ENCODE measurements at regions not wholly inside any gene's neighbourhood (a gene's known extent, or its start where the extent isn't known, plus 50 kb on each side); places are given as distances from the start of the nearest gene placed in this dataset.
"Not testable (repeated sequence)": the region's sequence is repeated elsewhere in the genome, so short reads cannot be mapped to it uniquely, and the experiment has no call there.

DNA sequence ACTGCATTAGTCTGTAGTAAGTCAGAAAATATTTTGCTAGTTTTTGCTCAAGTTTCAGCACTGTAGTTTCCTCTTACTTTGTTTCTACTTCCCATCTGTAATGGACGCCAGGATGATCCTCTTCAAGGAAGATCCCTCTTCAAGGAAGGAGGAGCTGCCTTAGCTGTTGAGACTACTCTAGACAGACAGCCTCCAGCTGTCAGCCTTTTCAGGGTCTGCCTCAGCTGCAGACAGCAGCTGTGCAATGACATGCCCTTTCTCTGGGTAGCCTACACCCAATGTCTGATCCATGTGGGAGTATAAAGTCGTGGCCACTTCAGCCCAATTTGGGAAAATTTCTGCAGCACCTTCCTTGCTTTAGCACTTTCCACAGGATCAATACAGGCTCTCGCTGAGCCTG is 281.0 kb upstream of the MAOA start:
- no peak for DNase-seq (ENCODE audit: low read depth in 2 of 2)

- no peak for DNase-seq (ENCODE audit: low read depth in 2 of 2)
These were observed 275.4 kb upstream of the MAOA start for GRCh38 chrX:43380704-43381103.

DNA sequence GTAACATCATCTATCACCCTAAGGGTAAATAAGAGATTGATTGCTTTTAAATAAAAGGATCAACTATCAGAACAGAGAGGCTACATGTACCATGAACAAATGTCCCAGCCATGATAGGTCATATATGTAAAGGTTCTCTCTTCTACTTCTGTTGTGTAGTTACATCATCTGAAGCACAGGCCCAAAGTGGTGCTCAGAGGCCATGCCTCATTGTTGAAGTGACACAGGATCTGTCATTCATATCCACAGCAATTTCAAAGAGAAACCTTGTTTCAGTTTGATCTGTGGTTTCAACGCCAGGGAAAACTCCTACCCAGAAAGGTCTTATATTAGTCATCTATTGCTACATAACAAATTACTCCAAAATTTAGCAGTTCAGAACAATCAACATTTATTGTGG is 269.2 kb upstream of the MAOA start:
- DNase-seq (ENCODE audit: low read depth in 2 of 2): no peak

- no peak for DNase-seq (ENCODE audit: low read depth in 2 of 2)
These were observed 250.9 kb upstream of the MAOA start for GRCh38 chrX:43405191-43405590.

DNA sequence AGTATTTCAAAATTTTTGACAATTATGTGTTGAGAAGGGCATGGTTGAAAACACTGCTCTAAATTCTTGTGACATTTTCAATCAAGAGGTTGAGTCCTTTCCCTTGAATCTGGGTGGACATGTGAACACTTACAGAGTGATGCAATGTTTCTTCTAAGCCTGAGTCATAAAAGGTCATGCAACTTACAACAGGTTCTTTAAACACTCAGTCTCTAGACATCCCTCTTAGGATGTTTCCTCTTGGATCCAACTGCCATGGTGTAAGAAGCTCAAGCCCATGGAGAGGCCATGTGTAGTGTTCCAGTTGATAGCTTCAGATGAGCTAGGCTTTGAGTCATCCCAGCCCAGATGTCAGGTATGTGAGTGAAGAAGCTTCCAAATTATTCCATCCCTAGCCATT is 232.2 kb upstream of the MAOA start:
- DNase-seq (ENCODE audit: low read depth in 2 of 2): no peak

- no peak for DNase-seq (ENCODE audit: low read depth in 2 of 2)
These were observed 219.6 kb upstream of the MAOA start for GRCh38 chrX:43436517-43436916.

DNA sequence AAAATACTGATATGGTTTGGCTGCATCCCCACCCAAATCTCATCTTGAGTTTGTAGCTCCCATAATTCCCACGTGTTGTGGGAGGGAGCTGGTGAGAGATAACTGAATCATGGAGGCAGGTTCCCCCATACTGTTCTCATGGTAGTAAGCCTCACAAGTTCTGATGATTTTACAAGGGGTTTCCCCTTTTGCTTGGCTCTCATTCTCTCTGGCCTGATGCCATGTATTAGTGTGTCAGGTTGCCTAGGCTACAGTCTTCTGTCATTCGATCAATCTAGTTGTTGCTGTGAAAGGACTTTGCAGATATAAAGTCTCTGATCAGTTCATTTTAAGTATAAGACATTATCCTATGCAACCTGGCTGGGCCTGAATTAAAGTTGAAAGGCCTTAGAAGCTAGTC is 209.3 kb upstream of the MAOA start:
- no peak for DNase-seq (ENCODE audit: low read depth in 2 of 2)

DNA sequence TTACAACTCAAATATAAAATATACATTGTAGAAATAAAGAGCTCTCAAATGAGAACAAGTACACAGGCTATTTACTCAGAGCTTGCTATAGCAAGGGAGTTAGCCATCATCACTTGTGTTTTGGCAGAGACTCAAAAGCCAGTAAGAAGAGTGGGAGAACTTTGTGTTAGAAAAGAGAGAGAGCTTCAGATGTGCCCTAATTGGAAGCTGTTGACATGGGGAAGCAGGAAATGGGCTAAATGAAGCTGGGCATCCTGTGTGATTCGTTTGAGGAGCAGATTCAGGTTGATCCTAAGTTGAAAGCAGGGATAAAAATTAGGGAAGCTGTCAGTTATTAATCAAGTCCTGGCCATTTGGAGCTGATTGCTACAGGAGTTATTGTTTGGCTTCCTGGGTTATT is 207.4 kb upstream of the MAOA start:
- no peak for DNase-seq (ENCODE audit: low read depth in 2 of 2)

- DNase-seq (ENCODE audit: low read depth in 2 of 2): no peak
These were observed 205.7 kb upstream of the MAOA start for GRCh38 chrX:43450355-43450754.

DNA sequence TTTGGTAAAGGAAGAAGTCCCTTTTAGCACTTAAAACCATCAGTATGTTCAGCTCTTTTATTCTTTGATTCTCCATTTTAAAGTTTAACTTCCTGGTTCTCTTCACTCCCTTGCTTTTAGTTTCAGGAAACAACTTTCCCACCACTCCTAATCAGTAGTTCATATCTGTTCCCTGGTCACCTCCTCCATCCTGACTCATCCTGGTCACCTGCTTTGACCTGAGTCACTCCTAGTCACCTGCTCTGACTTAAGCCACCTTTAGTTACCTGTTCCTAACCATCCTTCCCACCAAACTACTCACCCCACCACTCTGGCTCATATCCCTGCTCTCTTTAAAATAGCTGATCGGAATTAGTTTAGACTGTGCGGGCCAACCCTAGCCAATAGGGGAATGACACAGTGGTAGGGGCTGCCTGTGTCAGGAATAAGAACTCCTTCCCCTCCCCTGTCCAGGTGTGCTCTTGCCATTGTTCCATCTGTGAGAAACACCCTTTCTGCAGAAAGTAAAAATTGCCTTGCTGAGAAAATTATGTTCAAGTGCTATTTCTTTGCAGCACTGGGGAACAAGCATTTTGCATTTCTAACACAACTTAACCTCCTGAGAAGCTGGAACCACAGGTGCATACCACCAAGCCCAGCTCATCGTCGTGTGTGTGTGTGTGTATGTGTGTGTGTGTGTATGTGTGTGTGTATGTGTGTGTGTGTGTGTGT is 204.0 kb upstream of the MAOA start:
- not testable (repeated sequence) for DNase-seq (ENCODE audit: low read depth in 2 of 2)

DNA sequence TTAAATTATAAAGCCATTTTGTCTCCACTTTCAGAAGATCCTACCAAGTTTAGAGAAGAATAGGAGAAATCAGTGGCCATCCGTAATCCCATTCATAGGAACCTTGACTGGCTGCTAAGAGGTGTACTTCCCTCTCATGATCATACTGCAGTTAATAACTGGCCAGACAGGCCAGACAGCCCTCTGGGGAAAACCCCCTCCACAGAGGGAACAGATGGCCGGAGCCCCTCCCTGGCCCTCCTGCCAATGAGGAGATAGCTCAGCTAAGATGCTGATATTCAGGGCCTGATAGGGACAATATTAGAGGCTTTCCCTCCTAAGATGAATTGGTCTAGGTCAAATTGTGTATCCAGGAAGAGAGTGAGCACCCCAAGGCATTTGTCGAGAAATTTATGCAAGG is 200.0 kb upstream of the MAOA start:
- no peak for DNase-seq (ENCODE audit: low read depth in 2 of 2)

DNA sequence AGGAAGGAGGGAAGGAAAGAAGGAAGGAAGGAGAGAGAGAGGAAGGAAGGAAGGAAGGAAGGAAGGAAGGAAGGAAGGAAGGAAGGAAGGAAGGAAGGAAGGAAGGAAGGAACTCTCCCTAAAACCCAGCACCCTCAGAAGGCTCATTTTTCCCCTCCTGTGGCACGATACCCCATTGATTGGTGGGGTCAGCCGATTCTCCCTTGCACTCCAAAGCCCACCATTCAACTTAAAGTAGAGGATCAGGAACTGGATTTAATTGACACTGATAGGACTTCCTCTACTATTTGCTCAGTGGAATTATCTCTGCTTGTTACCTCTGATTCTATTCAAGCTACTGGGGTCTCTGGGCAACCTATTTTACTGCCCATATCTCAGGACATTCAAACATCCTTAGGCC is 199.2 kb upstream of the MAOA start:
- no peak for DNase-seq (ENCODE audit: low read depth in 2 of 2)

- no peak for DNase-seq (ENCODE audit: low read depth in 2 of 2)
These were observed 188.4 kb upstream of the MAOA start for GRCh38 chrX:43467608-43468234.

GRCh38 chrX:43469391-43470054 is 186.6 kb upstream of the MAOA start:
- DNase-seq (ENCODE audit: low read depth in 2 of 2): no peak

GRCh38 chrX:43474321-43474720 is 181.8 kb upstream of the MAOA start:
- no peak for DNase-seq (ENCODE audit: low read depth in 2 of 2)

DNA sequence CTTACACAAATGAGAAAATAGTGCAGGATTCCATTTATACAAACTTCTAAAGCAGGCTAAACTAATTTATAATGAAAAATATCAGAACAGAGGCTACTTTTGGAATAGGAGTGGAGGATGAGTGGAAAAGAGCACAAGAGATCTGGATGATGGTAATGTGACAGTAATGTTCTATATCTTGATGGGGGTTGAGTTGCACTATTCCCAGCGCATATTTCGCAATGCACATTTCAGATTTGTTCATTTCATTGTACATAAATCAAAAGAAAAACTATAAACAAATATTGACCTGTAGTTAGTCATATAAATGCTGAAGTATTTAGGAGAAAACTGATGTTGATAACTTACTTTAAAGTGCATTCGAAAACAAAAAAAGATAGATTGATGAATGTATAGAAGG is 177.0 kb upstream of the MAOA start:
- no peak for DNase-seq (ENCODE audit: low read depth in 2 of 2)

DNA sequence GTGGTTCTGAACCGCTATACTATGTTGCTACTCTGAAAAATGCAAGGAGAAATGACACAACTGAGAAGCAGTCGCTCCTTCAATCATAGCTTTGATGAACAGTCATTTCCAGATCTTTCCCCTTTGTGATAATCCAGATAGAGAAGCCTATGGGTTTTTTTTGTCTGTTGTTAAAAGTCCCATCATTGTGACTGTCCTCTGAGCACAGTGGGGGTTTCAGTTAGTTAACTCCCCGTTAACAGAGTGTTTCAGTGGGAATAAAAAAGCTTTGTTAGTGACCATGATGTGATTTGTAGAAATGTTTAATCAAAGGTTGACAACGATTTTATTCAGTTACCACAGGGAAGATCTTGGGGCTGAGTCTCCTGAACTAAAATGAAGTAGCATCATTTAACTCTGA is 176.2 kb upstream of the MAOA start:
- DNase-seq (ENCODE audit: low read depth in 2 of 2): no peak

- DNase-seq (ENCODE audit: low read depth in 2 of 2): no peak
These were observed 174.5 kb upstream of the MAOA start for GRCh38 chrX:43481576-43481975.

DNA sequence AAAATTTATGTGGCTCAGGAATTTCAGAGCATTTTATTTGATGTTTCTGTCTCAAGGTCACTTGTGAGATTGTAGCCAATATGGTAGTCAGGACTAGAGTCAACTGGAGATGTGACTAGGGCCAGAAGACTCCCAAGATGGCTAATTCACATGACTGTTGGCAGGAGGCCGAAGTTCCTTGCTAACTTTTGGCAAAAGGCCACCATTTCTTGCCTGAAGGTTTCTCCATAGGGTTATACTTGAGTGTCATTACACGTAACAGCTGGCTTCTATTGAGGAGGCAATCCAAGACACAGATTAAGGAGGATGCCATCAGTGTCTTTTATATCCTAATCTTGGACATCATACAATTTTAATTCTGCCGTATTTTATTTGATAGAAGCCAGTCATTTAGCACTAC is 162.3 kb upstream of the MAOA start:
- DNase-seq (ENCODE audit: low read depth in 2 of 2): no peak

- DNase-seq (ENCODE audit: low read depth in 2 of 2): no peak
These were observed 155.9 kb upstream of the MAOA start for GRCh38 chrX:43500246-43500645.

GRCh38 chrX:43500996-43501694 is 155.0 kb upstream of the MAOA start:
- no peak for DNase-seq (ENCODE audit: low read depth in 2 of 2)

DNA sequence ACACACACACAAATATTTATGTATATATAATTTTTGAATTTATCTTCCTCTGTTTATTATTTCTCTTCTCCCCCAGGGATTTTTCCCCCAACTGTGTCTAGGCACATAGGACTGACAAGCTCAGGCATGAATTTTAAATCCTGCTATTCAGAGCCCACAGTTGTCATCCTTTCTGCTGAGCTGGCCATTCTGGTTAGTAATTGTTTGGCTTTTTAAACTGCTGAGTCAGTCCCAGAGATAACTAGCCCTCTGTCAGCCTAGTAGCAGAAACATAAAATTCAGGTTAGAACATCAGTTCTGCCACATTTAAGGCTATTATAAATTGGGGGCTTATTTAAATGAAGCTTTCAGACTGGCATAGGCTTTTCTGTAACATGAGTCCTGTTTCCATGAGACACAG is 151.7 kb upstream of the MAOA start:
- no peak for DNase-seq (ENCODE audit: low read depth in 2 of 2)

GRCh38 chrX:43505769-43506168 is 150.3 kb upstream of the MAOA start:
- DNase-seq (ENCODE audit: low read depth in 2 of 2): no peak
